ENCODE measurements at regions not wholly inside any gene's neighbourhood (a gene's known extent, or its start where the extent isn't known, plus 50 kb on each side); places are given as distances from the start of the nearest gene placed in this dataset.

DNA sequence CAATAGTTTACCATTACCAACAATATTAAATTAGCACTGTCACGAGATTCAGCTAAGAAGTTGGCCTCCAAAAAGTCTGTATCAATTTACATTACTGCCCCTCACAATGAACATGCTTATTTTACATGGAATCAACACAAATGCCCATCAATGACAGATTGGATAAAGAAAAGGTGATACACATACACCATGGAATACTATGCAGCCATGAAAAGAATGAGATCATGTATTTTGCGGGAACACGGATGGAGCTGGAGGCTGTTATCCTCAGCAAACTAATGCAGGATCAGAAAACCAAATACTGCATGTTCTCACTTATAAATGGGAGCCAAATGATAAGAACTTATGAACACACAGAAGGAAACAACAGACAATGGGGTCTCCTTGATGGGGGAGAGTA, 211.8 kb upstream of the RREB1 start:
- H3K36me3 ChIP-seq: no peaks in the 10 kb centered on the region
- no peaks in the 10 kb centered on the region for H3K27me3 ChIP-seq
- 92 to 96% methylated on average over 3 of the region's 3 CpGs for WGBS, 2 donors
- H3K4me3 ChIP-seq: no peak overlapping the region
- intact Hi-C loops (cut with DNase I): no loop called here
- H3K9me3 ChIP-seq: no peaks in the 10 kb centered on the region
- peaks cover 4 to 48% (median 14%) of the 10 kb centered on the region in 3 donors for H3K4me1 ChIP-seq
- DNase-seq: no peak
- TF ChIP-seq POLR2A (IDR thresholded peaks at IDR 0.05): no peak
- TF ChIP-seq, protein P1, sequence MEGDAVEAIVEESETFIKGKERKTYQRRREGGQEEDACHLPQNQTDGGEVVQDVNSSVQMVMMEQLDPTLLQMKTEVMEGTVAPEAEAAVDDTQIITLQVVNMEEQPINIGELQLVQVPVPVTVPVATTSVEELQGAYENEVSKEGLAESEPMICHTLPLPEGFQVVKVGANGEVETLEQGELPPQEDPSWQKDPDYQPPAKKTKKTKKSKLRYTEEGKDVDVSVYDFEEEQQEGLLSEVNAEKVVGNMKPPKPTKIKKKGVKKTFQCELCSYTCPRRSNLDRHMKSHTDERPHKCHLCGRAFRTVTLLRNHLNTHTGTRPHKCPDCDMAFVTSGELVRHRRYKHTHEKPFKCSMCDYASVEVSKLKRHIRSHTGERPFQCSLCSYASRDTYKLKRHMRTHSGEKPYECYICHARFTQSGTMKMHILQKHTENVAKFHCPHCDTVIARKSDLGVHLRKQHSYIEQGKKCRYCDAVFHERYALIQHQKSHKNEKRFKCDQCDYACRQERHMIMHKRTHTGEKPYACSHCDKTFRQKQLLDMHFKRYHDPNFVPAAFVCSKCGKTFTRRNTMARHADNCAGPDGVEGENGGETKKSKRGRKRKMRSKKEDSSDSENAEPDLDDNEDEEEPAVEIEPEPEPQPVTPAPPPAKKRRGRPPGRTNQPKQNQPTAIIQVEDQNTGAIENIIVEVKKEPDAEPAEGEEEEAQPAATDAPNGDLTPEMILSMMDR (IDR thresholded peaks at IDR 0.05): no peak
- H3K27ac ChIP-seq: no peak overlapping the region

DNA sequence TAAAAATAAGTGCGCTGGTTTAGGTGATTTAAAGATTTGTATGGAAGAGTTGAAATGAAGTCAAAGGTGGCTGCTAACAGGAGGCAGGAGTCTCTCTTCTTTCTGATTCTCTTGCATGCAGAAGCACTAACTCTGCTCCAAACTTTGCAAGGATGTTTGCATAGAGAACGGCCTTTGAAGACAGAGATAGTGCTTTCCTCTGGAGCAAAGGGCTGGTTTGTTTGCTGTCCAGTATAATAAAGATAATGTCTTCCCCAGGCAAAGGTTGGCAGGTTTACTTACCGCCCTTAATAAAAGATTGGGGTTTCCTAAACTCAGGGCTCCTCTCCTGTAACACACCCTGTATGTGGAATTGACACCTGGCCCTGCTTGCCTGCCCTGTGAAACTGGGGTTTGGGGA, 210.6 kb upstream of the RREB1 start:
- Histone ChIP-seq H3K4me1 (peaks cover 4 to 48% (median 10%) of the 10 kb centered on the region in 3 donors), H3K4me3 (no peak overlapping the region), H3K27ac (no peak overlapping the region), H3K27me3 (no peaks in the 10 kb centered on the region), H3K36me3 (no peaks in the 10 kb centered on the region), H3K9me3 (no peaks in the 10 kb centered on the region)
- no peak for TF ChIP-seq POLR2A (IDR thresholded peaks at IDR 0.05)
- TF ChIP-seq, protein P1 (IDR thresholded peaks at IDR 0.05): no peak
- WGBS, 2 donors: 86 to 90% methylated on average over 3 of the region's 3 CpGs
- intact Hi-C loops (cut with DNase I): no loop called here
- DNase-seq: no peak

DNA sequence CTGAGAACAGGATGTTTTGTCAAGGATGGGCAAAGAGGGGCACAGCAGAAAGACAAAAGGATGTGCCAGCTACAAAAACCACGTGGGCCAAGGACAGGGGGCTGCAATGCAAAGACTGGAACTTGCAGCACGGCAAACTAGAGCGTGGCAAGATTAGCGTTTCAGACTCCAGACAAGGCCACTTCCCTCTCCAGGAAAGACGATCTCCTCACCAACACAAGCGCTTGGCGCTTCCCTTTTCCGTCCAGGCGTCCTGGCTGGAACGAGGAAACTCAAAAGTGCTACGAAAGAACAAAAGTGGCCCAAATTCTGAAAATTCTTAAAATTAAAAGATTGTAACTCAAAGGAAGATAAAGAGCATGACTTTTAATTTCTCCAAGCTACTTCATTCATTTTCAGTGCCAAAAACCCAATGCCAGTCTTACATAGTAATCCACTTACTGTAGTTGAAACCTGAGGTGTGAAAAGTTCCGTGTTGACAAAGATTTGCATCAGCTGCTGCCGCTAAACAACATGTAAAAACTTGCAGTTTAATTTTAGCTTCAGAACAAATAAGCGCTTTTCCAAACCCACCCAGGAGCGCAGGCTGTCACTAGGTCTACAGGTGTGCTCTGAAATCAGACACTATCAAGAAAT, 207.1 kb upstream of the RREB1 start:
- no peaks in the 10 kb centered on the region for H3K36me3 ChIP-seq
- 29 to 52% methylated on average over 15 of the region's 15 CpGs for WGBS, 2 donors
- no peaks in the 10 kb centered on the region for H3K27me3 ChIP-seq
- no peaks in the 10 kb centered on the region for H3K9me3 ChIP-seq
- DNase-seq: no peak
- no peak for TF ChIP-seq POLR2A (IDR thresholded peaks at IDR 0.05)
- TF ChIP-seq, protein P1 (IDR thresholded peaks at IDR 0.05): no peak
- H3K4me1 ChIP-seq: peaks cover 0 to 26% (median 10%) of the 10 kb centered on the region in 3 donors
- peak overlapping the region in 1 of 4 donors; percentile 23 for H3K4me3 ChIP-seq
- intact Hi-C loops (cut with DNase I): no loop called here
- peak overlapping the region; percentile 70 to 88 (median 76) for H3K27ac ChIP-seq

DNA sequence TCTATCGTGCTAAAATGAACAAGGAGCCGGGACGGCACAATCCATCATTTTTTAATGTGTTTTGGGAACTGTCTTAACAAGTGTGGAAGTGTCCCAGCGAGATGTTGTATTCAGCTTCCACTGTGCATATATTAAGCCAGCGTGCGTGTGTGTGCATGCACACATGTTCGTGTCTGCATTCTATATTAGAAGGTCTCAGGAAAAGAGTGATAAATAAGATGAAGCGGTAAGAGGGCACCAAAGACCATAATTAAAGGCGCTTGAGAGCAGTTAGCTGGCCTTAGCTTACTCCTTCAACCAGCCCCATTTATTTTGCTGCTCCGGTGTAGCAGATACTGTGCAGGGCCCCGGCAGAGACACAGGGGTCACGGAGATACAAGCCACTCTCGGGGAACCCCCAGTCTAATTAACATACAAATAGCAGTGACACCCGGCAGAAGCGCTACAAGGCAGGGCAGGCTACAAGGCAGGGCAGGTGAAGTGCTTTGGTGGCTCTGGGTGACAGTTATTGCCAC, 206.5 kb upstream of the RREB1 start:
- Histone ChIP-seq H3K4me3 (peak overlapping the region in 1 of 4 donors; percentile 23), H3K36me3 (no peaks in the 10 kb centered on the region), H3K9me3 (no peaks in the 10 kb centered on the region), H3K4me1 (peaks cover 0 to 26% (median 10%) of the 10 kb centered on the region in 3 donors), H3K27me3 (no peaks in the 10 kb centered on the region), H3K27ac (peak overlapping the region; percentile 70 to 88 (median 76))
- TF ChIP-seq, protein P1 (IDR thresholded peaks at IDR 0.05): peak in 1 of 6 experiments; percentile 10
- no peak for TF ChIP-seq POLR2A (IDR thresholded peaks at IDR 0.05)
- intact Hi-C loops (cut with DNase I): no loop called here
- WGBS, 2 donors: 30 to 44% methylated on average over 14 to 15 of the region's 15 CpGs
- no peak for DNase-seq

DNA sequence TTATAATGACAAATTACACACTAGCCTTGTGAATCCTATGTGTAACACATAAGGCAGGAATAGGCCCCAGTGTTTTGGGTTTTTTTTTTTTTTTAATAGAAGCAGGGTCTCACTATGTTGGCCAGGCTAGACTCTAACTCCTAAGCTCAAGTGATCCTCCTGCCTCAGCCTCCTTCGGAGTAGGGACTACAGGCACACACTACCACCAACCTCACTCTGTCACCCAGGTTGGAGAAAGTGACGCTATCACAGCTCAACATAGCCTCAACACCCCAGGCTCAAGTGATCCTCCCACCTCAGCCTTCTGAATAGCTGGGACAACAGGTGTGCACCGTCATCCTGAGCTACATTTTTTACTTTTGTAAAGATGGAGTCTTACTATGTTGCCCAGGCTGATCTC, 205.8 kb upstream of the RREB1 start:
- peaks cover 0 to 28% (median 10%) of the 10 kb centered on the region in 3 donors for H3K4me1 ChIP-seq
- H3K9me3 ChIP-seq: no peaks in the 10 kb centered on the region
- H3K27ac ChIP-seq: peak overlapping the region in 2 of 4 donors; percentile 82 to 88
- no peak for DNase-seq
- no peaks in the 10 kb centered on the region for H3K36me3 ChIP-seq
- H3K4me3 ChIP-seq: no peak overlapping the region
- no peaks in the 10 kb centered on the region for H3K27me3 ChIP-seq
- WGBS, 2 donors: 92 to 94% methylated on average over 3 of the region's 3 CpGs
- no peak for TF ChIP-seq POLR2A (IDR thresholded peaks at IDR 0.05)
- TF ChIP-seq, protein P1 (IDR thresholded peaks at IDR 0.05): no peak
- intact Hi-C loops (cut with DNase I): no loop called here

All from esophagus squamous epithelium (tissue), 5 donors.